Hematopoietic multipotent progenitor cell treated with erythropoietin and hydrocortisone succinate and interleukin-3 and kit ligand, for 8 days (in vitro differentiated cells): ENCODE measurements at regions not wholly inside any gene's neighbourhood (a gene's known extent, or its start where the extent isn't known, plus 50 kb on each side); places are given as distances from the start of the nearest gene placed in this dataset.
"Not testable (repeated sequence)": the region's sequence is repeated elsewhere in the genome, so short reads cannot be mapped to it uniquely, and the experiment has no call there.

ENCODE experiments used
- DNase-seq: peaks from one replicate; pipeline ENCODE4 v3.0.0-alpha.2; 2015

- DNase-seq, result not testable (repeated sequence)
Measured at GRCh38 chrX:132302687-132303086, 83.4 kb upstream of the RAP2C start.

- DNase-seq, result no peak
Measured at GRCh38 chrX:132294776-132295495, 75.7 kb upstream of the RAP2C start.

- no peak for DNase-seq
Measured at GRCh38 chrX:132294192-132294591, 74.9 kb upstream of the RAP2C start.

- DNase-seq, result peak; percentile 67
Measured at GRCh38 chrX:132292793-132293192, 73.5 kb upstream of the RAP2C start.

- no peak for DNase-seq
Measured at GRCh38 chrX:132277953-132278614, 58.8 kb upstream of the RAP2C start.

GRCh38 chrX:132272826-132273225 is 53.6 kb upstream of the RAP2C start:
- DNase-seq, result no peak

- DNase-seq, result no peak
Measured at GRCh38 chrX:132271311-132271778, 52.1 kb upstream of the RAP2C start.

- DNase-seq, result no peak
Measured at GRCh38 chrX:132270699-132271098, 51.5 kb upstream of the RAP2C start.

- DNase-seq, result no peak
Measured at GRCh38 chrX:132270021-132270420, 50.8 kb upstream of the RAP2C start.
